Sigmoid colon (tissue), 6 donors: ENCODE measurements at regions not wholly inside any gene's neighbourhood (a gene's known extent, or its start where the extent isn't known, plus 50 kb on each side); places are given as distances from the start of the nearest gene placed in this dataset.

ENCODE experiments used
- DNase-seq: peaks from one replicate; pipeline ENCODE4 v3.0.0-alpha.2; 2019
- H3K27ac ChIP-seq, 4 donors: fragments of 200-600 bp; sonication (generic); one replicate each; pipeline ENCODE4 v1.5.1; 2016 to 2019; ENCODE audit warnings: mild to moderate bottlenecking in 1 of 4
- H3K27me3 ChIP-seq, 3 donors: fragments of 200-600 bp; sonication (generic); one replicate each; pipeline ENCODE4 v1.5.1; 2019; ENCODE audit warnings: mild to moderate bottlenecking in 1 of 3
- H3K36me3 ChIP-seq, 4 donors: fragments of 200-600 bp; sonication (generic); one replicate each; pipeline ENCODE4 v1.5.1; 2016 to 2019
- H3K4me1 ChIP-seq, 4 donors: fragments of 200-600 bp; sonication (generic); one replicate each; pipeline ENCODE4 v1.5.1; 2017 to 2019
- H3K4me3 ChIP-seq, 4 donors: fragments of 200-600 bp; sonication (generic); one replicate each; pipeline ENCODE4 v1.5.1; 2017 to 2019; ENCODE audit warnings: mild to moderate bottlenecking in 2 of 4, moderate library complexity in 1 of 4
- H3K9me3 ChIP-seq, 4 donors: fragments of 200-600 bp in 3 of 4; sonication (generic) in 3 of 4; one replicate each; pipeline versions ENCODE4 v1.5.1 to v1.6.1; 2013 to 2019
- EP300 ChIP-seq, 4 donors: sonication (generic); formaldehyde crosslinking; IDR thresholded peaks; one replicate each; pipeline ENCODE4 v1.6.1; 2017; ENCODE audit warnings: antibody characterized with exemption in 4 of 4
- POLR2A ChIP-seq, 2 donors: fragments of 450-650 bp; IDR thresholded peaks; one replicate each; pipeline ENCODE4 v1.6.1; 2016; ENCODE audit warnings: antibody characterized with exemption in 2 of 2, mild to moderate bottlenecking in 2 of 2, moderate library complexity in 2 of 2
- POLR2AphosphoS5 ChIP-seq, 4 donors: sonication (generic); formaldehyde crosslinking; IDR thresholded peaks; one replicate each; pipeline ENCODE4 v1.6.1; 2017; ENCODE audit warnings: antibody characterized with exemption in 4 of 4
- WGBS, 2 donors: extraction: QIAGEN DNeasy Blood & Tissue Kit; methylation state at CpG; one replicate each; pipeline ENCODE4 v1.1.7; 2013; 5-methylcytosine and 5-hydroxymethylcytosine counted together
- intact Hi-C: fragments of 100-400 bp; cut with DNase I; formaldehyde crosslinking; loops from one replicate; pipeline ENCODE4 v1.15.1; 2023
- TF ChIP-seq, protein P1 (sequence below), 4 experiments: fragments of 450-650 bp in 3 of 4; fragments of 200-600 bp in 1 of 4; IDR thresholded peaks; one replicate each; pipeline ENCODE4 v1.5.1; 2016 to 2019; ENCODE audit warnings: antibody characterized with exemption in 4 of 4, mild to moderate bottlenecking in 3 of 4, moderate library complexity in 2 of 4
- donor health status: healthy with polysubstance abuse.
- donor health status: healthy.

- DNase-seq = peak; percentile 95
- H3K27ac ChIP-seq = peak overlapping the region in 2 of 4 donors; percentile 8 to 50
- H3K4me1 ChIP-seq = peaks cover 0 to 28% (median 9%) of the 10 kb centered on the region in 4 donors
- intact Hi-C loops = loop anchor here (2.0 kb wide), 1 partner anchor 33 kb away; no protein-coding TSS in a partner anchor
- H3K9me3 ChIP-seq = no peaks in the 10 kb centered on the region
- WGBS, 2 donors = 44 to 59% methylated on average over 19 of the region's 19 CpGs
- no peak overlapping the region for H3K4me3 ChIP-seq
- TF ChIP-seq, protein P1, sequence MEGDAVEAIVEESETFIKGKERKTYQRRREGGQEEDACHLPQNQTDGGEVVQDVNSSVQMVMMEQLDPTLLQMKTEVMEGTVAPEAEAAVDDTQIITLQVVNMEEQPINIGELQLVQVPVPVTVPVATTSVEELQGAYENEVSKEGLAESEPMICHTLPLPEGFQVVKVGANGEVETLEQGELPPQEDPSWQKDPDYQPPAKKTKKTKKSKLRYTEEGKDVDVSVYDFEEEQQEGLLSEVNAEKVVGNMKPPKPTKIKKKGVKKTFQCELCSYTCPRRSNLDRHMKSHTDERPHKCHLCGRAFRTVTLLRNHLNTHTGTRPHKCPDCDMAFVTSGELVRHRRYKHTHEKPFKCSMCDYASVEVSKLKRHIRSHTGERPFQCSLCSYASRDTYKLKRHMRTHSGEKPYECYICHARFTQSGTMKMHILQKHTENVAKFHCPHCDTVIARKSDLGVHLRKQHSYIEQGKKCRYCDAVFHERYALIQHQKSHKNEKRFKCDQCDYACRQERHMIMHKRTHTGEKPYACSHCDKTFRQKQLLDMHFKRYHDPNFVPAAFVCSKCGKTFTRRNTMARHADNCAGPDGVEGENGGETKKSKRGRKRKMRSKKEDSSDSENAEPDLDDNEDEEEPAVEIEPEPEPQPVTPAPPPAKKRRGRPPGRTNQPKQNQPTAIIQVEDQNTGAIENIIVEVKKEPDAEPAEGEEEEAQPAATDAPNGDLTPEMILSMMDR (IDR thresholded peaks at IDR 0.05) = no peak
- TF ChIP-seq EP300 (IDR thresholded peaks at IDR 0.05) = peak; percentile 73 to 96 (median 96)
- TF ChIP-seq POLR2AphosphoS5 (IDR thresholded peaks at IDR 0.05) = peak; percentile 74 to 93 (median 91)
- TF ChIP-seq POLR2A (IDR thresholded peaks at IDR 0.05) = no peak
- no peaks in the 10 kb centered on the region for H3K36me3 ChIP-seq
- no peaks in the 10 kb centered on the region for H3K27me3 ChIP-seq
Measured at GRCh38 chr2:234335661-234336228, 161.1 kb downstream of the ARL4C start.

GRCh38 chr2:234334756-234335155 lies 162.1 kb downstream of the ARL4C start:
- no peak overlapping the region for H3K4me3 ChIP-seq
- no peak for TF ChIP-seq POLR2AphosphoS5 (IDR thresholded peaks at IDR 0.05)
- TF ChIP-seq, protein P1 (IDR thresholded peaks at IDR 0.05) = no peak
- WGBS, 2 donors = 86 to 88% methylated on average over 4 of the region's 4 CpGs
- no peaks in the 10 kb centered on the region for H3K9me3 ChIP-seq
- intact Hi-C loops = no loop called here
- peaks cover 0 to 28% (median 9%) of the 10 kb centered on the region in 4 donors for H3K4me1 ChIP-seq
- H3K36me3 ChIP-seq = no peaks in the 10 kb centered on the region
- H3K27ac ChIP-seq = peak overlapping the region in 1 of 4 donors; percentile 50
- no peaks in the 10 kb centered on the region for H3K27me3 ChIP-seq
- no peak for DNase-seq

DNA sequence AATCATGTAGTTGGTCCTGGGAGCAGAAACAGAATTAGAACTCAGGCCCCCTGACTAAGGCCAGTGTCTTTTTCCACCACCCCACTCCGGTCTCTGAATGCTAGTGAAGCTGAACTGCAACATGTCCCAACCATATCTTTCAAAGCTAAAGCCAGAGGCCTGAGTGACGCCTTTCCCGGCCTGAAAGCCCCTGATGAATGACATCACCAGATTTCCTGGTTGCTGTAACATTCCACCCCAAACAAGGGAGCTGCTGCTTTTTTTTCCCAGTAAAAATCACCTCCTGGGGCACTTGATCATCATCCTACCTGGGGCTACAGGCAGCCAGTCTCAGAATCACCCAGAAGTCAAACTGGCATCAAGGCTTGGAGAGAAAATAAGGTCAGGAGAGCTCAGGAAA lies 162.7 kb downstream of the ARL4C start:
- no peaks in the 10 kb centered on the region for H3K27me3 ChIP-seq
- no peak for DNase-seq
- intact Hi-C loops = no loop called here
- 80 to 89% methylated on average over 3 of the region's 3 CpGs for WGBS, 2 donors
- H3K4me1 ChIP-seq = peaks cover 0 to 28% (median 9%) of the 10 kb centered on the region in 4 donors
- H3K9me3 ChIP-seq = no peaks in the 10 kb centered on the region
- no peak overlapping the region for H3K4me3 ChIP-seq
- H3K36me3 ChIP-seq = no peaks in the 10 kb centered on the region
- H3K27ac ChIP-seq = no peak overlapping the region
- TF ChIP-seq, protein P1 (IDR thresholded peaks at IDR 0.05) = no peak
- TF ChIP-seq EP300 (IDR thresholded peaks at IDR 0.05) (no peak), POLR2A (IDR thresholded peaks at IDR 0.05) (no peak), POLR2AphosphoS5 (IDR thresholded peaks at IDR 0.05) (no peak)

DNA sequence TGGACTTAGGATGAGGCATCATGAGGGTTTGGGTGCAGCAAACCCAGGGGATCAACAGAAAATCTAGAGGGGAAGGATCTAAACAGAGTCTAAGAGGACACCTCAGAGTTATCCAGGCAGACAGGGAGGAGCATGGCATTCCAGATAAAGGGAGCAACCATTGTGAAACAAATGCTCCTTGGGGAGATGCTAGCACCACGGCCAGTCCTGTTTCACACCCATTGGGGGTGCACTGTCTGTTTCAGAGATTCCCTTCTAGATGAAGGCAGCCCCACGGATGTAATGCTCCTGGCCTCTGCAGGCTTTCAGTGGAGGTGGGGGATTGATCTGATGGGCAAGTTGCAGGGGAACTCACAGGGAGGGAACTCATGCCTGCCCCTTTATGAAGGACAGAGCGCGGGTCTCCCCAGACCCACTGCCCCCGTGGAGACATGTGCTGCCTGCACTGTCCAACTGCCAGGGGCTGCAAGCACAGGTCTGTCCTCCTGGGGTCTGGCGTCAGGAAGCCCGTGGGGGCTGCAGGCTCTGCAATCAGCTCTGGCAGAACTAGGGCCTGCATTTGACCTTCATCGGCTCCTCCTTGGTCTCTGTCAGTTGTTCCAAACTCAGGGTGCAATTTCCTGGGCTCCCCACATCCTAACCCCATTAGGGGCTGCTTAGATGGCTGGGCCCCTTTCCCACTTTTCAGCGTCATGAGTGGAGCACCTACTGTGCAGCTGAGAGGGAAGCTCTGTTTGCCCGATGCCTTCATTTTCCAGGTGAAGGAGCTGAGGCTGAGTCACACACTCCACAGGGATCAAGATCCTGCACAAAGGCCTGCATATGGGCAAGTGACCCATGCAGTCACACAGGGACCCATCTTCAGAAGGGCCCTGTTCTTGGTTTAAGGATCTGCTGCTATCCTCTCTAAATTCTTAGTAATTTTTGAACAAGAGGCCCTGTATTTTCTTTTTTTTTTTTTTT lies 163.4 kb downstream of the ARL4C start:
- Histone ChIP-seq H3K4me1 (peaks cover 0 to 28% (median 9%) of the 10 kb centered on the region in 4 donors), H3K36me3 (no peaks in the 10 kb centered on the region), H3K27ac (no peak overlapping the region), H3K4me3 (no peak overlapping the region), H3K9me3 (no peaks in the 10 kb centered on the region), H3K27me3 (no peaks in the 10 kb centered on the region)
- no peak for DNase-seq
- 90% methylated on average over 10 of the region's 10 CpGs for WGBS, 2 donors
- intact Hi-C loops = no loop called here
- TF ChIP-seq POLR2A (IDR thresholded peaks at IDR 0.05) (no peak), EP300 (IDR thresholded peaks at IDR 0.05) (no peak), POLR2AphosphoS5 (IDR thresholded peaks at IDR 0.05) (no peak)
- TF ChIP-seq, protein P1 (IDR thresholded peaks at IDR 0.05) = no peak
